ENCODE measurements at regions not wholly inside any gene's neighbourhood (a gene's known extent, or its start where the extent isn't known, plus 50 kb on each side); places are given as distances from the start of the nearest gene placed in this dataset.

GRCh38 chr7:18352339-18353255 lies 143.0 kb upstream of the HDAC9 start:
- no peak for TF ChIP-seq YY1 (IDR thresholded peaks at IDR 0.05; ENCODE audit: low read depth)
- TF ChIP-seq RAD21 (IDR thresholded peaks at IDR 0.05; ENCODE audit: low read depth) = peak; percentile 86
- no peak for TF ChIP-seq TEAD4 (IDR thresholded peaks at IDR 0.05)
- TF ChIP-seq EGR1 (IDR thresholded peaks at IDR 0.05) = no peak
- TF ChIP-seq CEBPB (IDR thresholded peaks at IDR 0.05) = no peak

GRCh38 chr7:18353339-18353738 lies 142.2 kb upstream of the HDAC9 start:
- no peak for TF ChIP-seq REST (IDR thresholded peaks at IDR 0.05; ENCODE audit: low read depth)
- no peak for TF ChIP-seq TCF12 (IDR thresholded peaks at IDR 0.05; ENCODE audit: low read depth)
- TF ChIP-seq TEAD4 (IDR thresholded peaks at IDR 0.05) = no peak
- no peak for TF ChIP-seq EGR1 (IDR thresholded peaks at IDR 0.05)
- no peak for TF ChIP-seq FOXM1 (IDR thresholded peaks at IDR 0.05; ENCODE audit: borderline replicate concordance, low read depth)
- no peak for TF ChIP-seq EP300 (IDR thresholded peaks at IDR 0.05; ENCODE audit: borderline replicate concordance)
- no peak for TF ChIP-seq CREB1 (IDR thresholded peaks at IDR 0.05; ENCODE audit: low read depth)
- TF ChIP-seq MAX (IDR thresholded peaks at IDR 0.05) = no peak
- TF ChIP-seq NFIC (IDR thresholded peaks at IDR 0.05) = no peak
- no peak for TF ChIP-seq CEBPB (IDR thresholded peaks at IDR 0.05)
- no peak for TF ChIP-seq YY1 (IDR thresholded peaks at IDR 0.05; ENCODE audit: low read depth)
- no peak for TF ChIP-seq RAD21 (IDR thresholded peaks at IDR 0.05; ENCODE audit: low read depth)
- no peak for TF ChIP-seq ZBTB7A (IDR thresholded peaks at IDR 0.05; ENCODE audit: low read depth)
- TF ChIP-seq USF1 (IDR thresholded peaks at IDR 0.05) = no peak
- TF ChIP-seq TAF1 (IDR thresholded peaks at IDR 0.05; ENCODE audit: low read depth) = no peak

- TF ChIP-seq TEAD4 (IDR thresholded peaks at IDR 0.05) = no peak
These were observed 141.2 kb upstream of the HDAC9 start for GRCh38 chr7:18354108-18355085.

- no peak for TF ChIP-seq EGR1 (IDR thresholded peaks at IDR 0.05)
- peak; percentile 55 for TF ChIP-seq RAD21 (IDR thresholded peaks at IDR 0.05; ENCODE audit: low read depth)
- no peak for TF ChIP-seq MAX (IDR thresholded peaks at IDR 0.05)
- no peak for TF ChIP-seq CEBPB (IDR thresholded peaks at IDR 0.05)
These were observed 139.3 kb upstream of the HDAC9 start for GRCh38 chr7:18356191-18356645.

GRCh38 chr7:18357691-18358090 lies 137.9 kb upstream of the HDAC9 start:
- TF ChIP-seq RAD21 (IDR thresholded peaks at IDR 0.05; ENCODE audit: low read depth) (0 out of 2 replicates have a peak, but pooled peaks have one; percentile 12), USF1 (IDR thresholded peaks at IDR 0.05) (no peak)

GRCh38 chr7:18361756-18362155 lies 133.8 kb upstream of the HDAC9 start:
- TF ChIP-seq USF1 (IDR thresholded peaks at IDR 0.05) = no peak
- no peak for TF ChIP-seq EP300 (IDR thresholded peaks at IDR 0.05; ENCODE audit: borderline replicate concordance)
- peak; percentile 84 for TF ChIP-seq NFIC (IDR thresholded peaks at IDR 0.05)
- TF ChIP-seq TAF1 (IDR thresholded peaks at IDR 0.05; ENCODE audit: low read depth) = no peak
- TF ChIP-seq TCF12 (IDR thresholded peaks at IDR 0.05; ENCODE audit: low read depth) = no peak
- peak; percentile 14; the same call in 1 of the 2 replicates for TF ChIP-seq RAD21 (IDR thresholded peaks at IDR 0.05; ENCODE audit: low read depth)
- TF ChIP-seq CEBPB (IDR thresholded peaks at IDR 0.05) = no peak
- no peak for TF ChIP-seq EGR1 (IDR thresholded peaks at IDR 0.05)
- no peak for TF ChIP-seq TEAD4 (IDR thresholded peaks at IDR 0.05)

Data from Ishikawa (cell line).